HG02973 (cell line): ENCODE measurements at regions not wholly inside any gene's neighbourhood (a gene's known extent, or its start where the extent isn't known, plus 50 kb on each side); places are given as distances from the start of the nearest gene placed in this dataset.
"Not testable (repeated sequence)": the region's sequence is repeated elsewhere in the genome, so short reads cannot be mapped to it uniquely, and the experiment has no call there.

Experiments
- ATAC-seq: cut with Tn5 transposase; IDR thresholded peaks from one replicate; pipeline ENCODE4 v1.9.1; 2021; ENCODE audit warnings: moderate library complexity; ENCODE audit not compliant: unreplicated experiment

- ATAC-seq, result no peak
Measured at GRCh38 chr16:52309446-52310416, 237.2 kb downstream of the TOX3 start.

GRCh38 chr16:52308051-52308450 lies 238.9 kb downstream of the TOX3 start:
- ATAC-seq, result no peak

- no peak for ATAC-seq
Measured at GRCh38 chr16:52301026-52301425, 245.9 kb downstream of the TOX3 start.

GRCh38 chr16:52298769-52299168 lies 248.2 kb downstream of the TOX3 start:
- no peak for ATAC-seq

- not testable (repeated sequence) for ATAC-seq
Measured at GRCh38 chr16:52296706-52297315, 250.1 kb downstream of the TOX3 start.

- no peak for ATAC-seq
Measured at GRCh38 chr16:52296076-52296475, 250.9 kb downstream of the TOX3 start.

GRCh38 chr16:52294660-52295059 lies 252.3 kb downstream of the TOX3 start:
- ATAC-seq, result no peak

GRCh38 chr16:52293204-52293603 lies 253.7 kb downstream of the TOX3 start:
- no peak for ATAC-seq

- no peak for ATAC-seq
Measured at GRCh38 chr16:52283584-52284375, 263.2 kb downstream of the TOX3 start.

- ATAC-seq, result no peak
Measured at GRCh38 chr16:52283018-52283417, 263.9 kb downstream of the TOX3 start.

GRCh38 chr16:52280086-52280485 lies 266.9 kb downstream of the TOX3 start:
- ATAC-seq, result no peak

GRCh38 chr16:52271088-52271750 lies 275.7 kb downstream of the TOX3 start:
- ATAC-seq, result no peak

GRCh38 chr16:52265446-52265861 lies 281.5 kb downstream of the TOX3 start:
- no peak for ATAC-seq

GRCh38 chr16:52257534-52257933 lies 289.4 kb downstream of the TOX3 start:
- no peak for ATAC-seq

- no peak for ATAC-seq
Measured at GRCh38 chr16:52256310-52257078, 290.4 kb downstream of the TOX3 start.

GRCh38 chr16:52254746-52255145 lies 292.2 kb downstream of the TOX3 start:
- no peak for ATAC-seq

GRCh38 chr16:52252680-52253079 lies 294.3 kb downstream of the TOX3 start:
- no peak for ATAC-seq

GRCh38 chr16:52251495-52251894 lies 295.4 kb downstream of the TOX3 start:
- no peak for ATAC-seq

- no peak for ATAC-seq
Measured at GRCh38 chr16:52247737-52248136, 299.2 kb downstream of the TOX3 start.

GRCh38 chr16:52238710-52239109 lies 308.2 kb downstream of the TOX3 start:
- ATAC-seq, result no peak
